ENCODE measurements at regions not wholly inside any gene's neighbourhood (a gene's known extent, or its start where the extent isn't known, plus 50 kb on each side); places are given as distances from the start of the nearest gene placed in this dataset.

GRCh38 chr2:217738061-217738460 lies 264.7 kb downstream of the TNS1 start:
- Histone ChIP-seq H3K4me2 (no peak overlapping the region), H3K4me3 (no peak overlapping the region), H3K27ac (ENCODE audit: low read depth) (no peak overlapping the region), H3K27me3 (ENCODE audit: insufficient read depth) (no peaks in the 10 kb centered on the region), H3K36me3 (ENCODE audit: insufficient read depth) (no peaks in the 10 kb centered on the region), H4K20me1 (replicated peaks; ENCODE audit: insufficient read depth) (no peaks in the 10 kb centered on the region), H3K9me2 (ENCODE audit: insufficient read depth) (peaks cover 17% of the 10 kb centered on the region), H2AFZ (no peak overlapping the region), H3K79me2 (replicated peaks; ENCODE audit: insufficient read depth) (no peaks in the 10 kb centered on the region), H3K4me1 (ENCODE audit: insufficient read depth) (no peaks in the 10 kb centered on the region), H3F3A (replicated peaks; ENCODE audit: low read depth) (no peaks in the 10 kb centered on the region)
- Mint-ChIP-seq H3K27me3 (ENCODE audit: insufficient read depth, low read depth, poor library complexity) (peaks cover 4% of the 10 kb centered on the region), H3K36me3 (ENCODE audit: low read depth) (no peaks in the 10 kb centered on the region), H3K9me3 (no peaks in the 10 kb centered on the region), H3K27ac (no peak overlapping the region), H3K4me3 (no peak overlapping the region), H3K4me1 (no peaks in the 10 kb centered on the region)
- no peak for DNase-seq (ENCODE audit: low spot score)
- no peak for ATAC-seq
- TF ChIP-seq ETS1 (IDR thresholded peaks at IDR 0.05) (no peak), CTCF (conservative IDR thresholded peaks at IDR 0.05; ENCODE audit: low read depth in 2 of 2) (no peak), STAT1 (IDR thresholded peaks at IDR 0.05; ENCODE audit: unreplicated experiment) (no peak), ZNF114 (CRISPR knock-in tag; IDR thresholded peaks at IDR 0.05) (no peak), POLR2AphosphoS5 (IDR thresholded peaks at IDR 0.05; ENCODE audit: low read depth) (no peak), CREB1 (CRISPR knock-in tag; IDR thresholded peaks at IDR 0.05; ENCODE audit: low read depth) (no peak), REST (IDR thresholded peaks at IDR 0.05; ENCODE audit: unreplicated experiment) (no peak), ZNF462 (CRISPR knock-in tag; IDR thresholded peaks at IDR 0.05) (no peak), JUNB (IDR thresholded peaks at IDR 0.05; ENCODE audit: unreplicated experiment) (no peak)
